Heart right ventricle (tissue), 16 donors: ENCODE measurements at regions not wholly inside any gene's neighbourhood (a gene's known extent, or its start where the extent isn't known, plus 50 kb on each side); places are given as distances from the start of the nearest gene placed in this dataset.
A peak's percentile ranks its signal among the peaks of the same experiment; 100 is the strongest.
"Not testable (repeated sequence)": the region's sequence is repeated elsewhere in the genome, so short reads cannot be mapped to it uniquely, and the experiment has no call there.

Source experiments
- ATAC-seq, 8 donors: fragments of 200-7000 bp; cut with Tn5 transposase; one replicate each; pipeline ENCODE4 v1.9.1; 2020; ENCODE audit warnings: mild to moderate bottlenecking in 8 of 8, moderate library complexity in 8 of 8, moderate number of reproducible peaks in 1 of 8
- DNase-seq, 2 donors: peaks; one replicate each; pipeline ENCODE4 v3.0.0-alpha.2; 2020
- H3K27ac ChIP-seq, 10 donors: fragments of 200-600 bp; sonication (generic) in 2 of 10; one replicate each; pipeline versions ENCODE4 v1.5.0 to v1.8.0; 2020 to 2022; ENCODE audit warnings: mild to moderate bottlenecking in 3 of 10
- H3K27me3 ChIP-seq, 7 donors: fragments of 200-600 bp; one replicate each; pipeline ENCODE4 v1.8.0; 2021 to 2022; ENCODE audit warnings: mild to moderate bottlenecking in 2 of 7
- H3K36me3 ChIP-seq, 9 donors: fragments of 200-600 bp; sonication (generic) in 1 of 9; one replicate each; pipeline versions ENCODE4 v1.5.0 to v1.8.0; 2020 to 2022; ENCODE audit warnings: mild to moderate bottlenecking in 2 of 9
- H3K4me1 ChIP-seq, 9 donors: fragments of 200-600 bp; sonication (generic) in 1 of 9; one replicate each; pipeline versions ENCODE4 v1.5.0 to v1.8.0; 2020 to 2022; ENCODE audit warnings: mild to moderate bottlenecking in 4 of 9
- H3K4me3 ChIP-seq, 10 donors: fragments of 200-600 bp; sonication (generic) in 2 of 10; one replicate each; pipeline versions ENCODE4 v1.5.0 to v1.8.0; 2020 to 2022; ENCODE audit warnings: mild to moderate bottlenecking in 7 of 10, moderate library complexity in 2 of 10
- H3K9me3 ChIP-seq, 11 donors: fragments of 200-600 bp in 10 of 11; sonication (generic) in 2 of 11; one replicate each; pipeline versions ENCODE4 v1.5.0 to v1.8.0; 2013 to 2022; ENCODE audit warnings: mild to moderate bottlenecking in 2 of 11, control low read depth in 1 of 11, moderate library complexity in 1 of 11
- CTCF ChIP-seq, 9 donors: fragments of 200-600 bp; sonication (generic) in 2 of 9; IDR thresholded peaks; one replicate each; pipeline versions ENCODE4 v1.5.0 to v1.8.0; 2021 to 2022; ENCODE audit warnings: antibody characterized with exemption in 9 of 9, mild to moderate bottlenecking in 5 of 9, moderate library complexity in 1 of 9
- WGBS, 2 donors: extraction: QIAGEN DNeasy Blood & Tissue Kit; methylation state at CpG; one replicate each; pipeline ENCODE4 v1.1.7; 2013; ENCODE audit warnings: inconsistent platforms in 1 of 2; 5-methylcytosine and 5-hydroxymethylcytosine counted together
- intact Hi-C, 10 donors: fragments of 100-400 bp; cut with DNase I; formaldehyde crosslinking; loops; one replicate each; pipeline versions ENCODE4 v1.11.1 to v1.14.2; 2022
- donor health status: Arrhythmogenic right ventricular cardiomyopathy.
- donor health status: ischemic (EF 13 %, LVEDD 7.1; RV severe dilation, severe dysfunction).
- donor health status: healthy with polysubstance abuse.
- donor health status: DM: no; HTN: yes; CAD: no.
- donor health status: DM: no; HTN: no; CAD: no.
- donor health status: ischemic (EF 25% LVEDD 6.9; RV normal size, moderate dysfunction).
- donor health status: ischemic (EF 25% LVEDD 5.7; RV mildly dilated, moderate dysfunction).
- donor health status: healthy.
- donor health status: DM: yes; HTN: yes; CAD: no.
- donor health status: Ischemic cardiomyopathy.
- donor health status: ischemic (EF 35%, LVEDD 5.7; RV mildly dilated, moderate dysfunction).
- donor health status: nonischemic (EF 11% LVEDD 7.7; RV severe dilation, severe dysfunction).
- donor health status: DM: yes; HTN: yes; CAD: no.
- donor health status: PGD.
- donor health status: ischemic (EF 29% LVEDD 5.4; RV normal size, mild dysfunction).
- donor health status: nonischemic (EF 23%, LVEDD 6.1; RV moderate dilation, normal function).

GRCh38 chrX:55874807-55875206 lies 157.3 kb downstream of the RRAGB start:
- no peak overlapping the region for H3K4me3 ChIP-seq
- H3K9me3 ChIP-seq, result peaks cover 0 to 7% (median 0%) of the 10 kb centered on the region in 11 donors
- no peak for TF ChIP-seq CTCF (IDR thresholded peaks at IDR 0.05)
- no peaks in the 10 kb centered on the region for H3K4me1 ChIP-seq
- no peak for DNase-seq
- no peak for ATAC-seq
- intact Hi-C loops, result no loop called here
- H3K27ac ChIP-seq, result no peak overlapping the region
- H3K36me3 ChIP-seq, result no peaks in the 10 kb centered on the region
- no peaks in the 10 kb centered on the region for H3K27me3 ChIP-seq

GRCh38 chrX:55883541-55883940 lies 166.0 kb downstream of the RRAGB start:
- intact Hi-C loops, H3K27me3 ChIP-seq, DNase-seq, H3K4me3 ChIP-seq, ATAC-seq, H3K4me1 ChIP-seq, H3K27ac ChIP-seq, H3K36me3 ChIP-seq: not testable (repeated sequence)
- 90 to 92% methylated on average over 4 of the region's 4 CpGs for WGBS, 2 donors
- H3K9me3 ChIP-seq, result peaks cover 0 to 20% (median 0%) of the 10 kb centered on the region in 11 donors

GRCh38 chrX:55907968-55908607 lies 190.5 kb downstream of the RRAGB start:
- peak; percentile 55 to 96 (median 86) for ATAC-seq
- intact Hi-C loops, result loop anchor here in 1 of 10 donors (5.0 kb wide), 1 partner anchor 191 kb away; the partner anchor contains the start of gene RRAGB
- H3K9me3 ChIP-seq, result no peaks in the 10 kb centered on the region

DNA sequence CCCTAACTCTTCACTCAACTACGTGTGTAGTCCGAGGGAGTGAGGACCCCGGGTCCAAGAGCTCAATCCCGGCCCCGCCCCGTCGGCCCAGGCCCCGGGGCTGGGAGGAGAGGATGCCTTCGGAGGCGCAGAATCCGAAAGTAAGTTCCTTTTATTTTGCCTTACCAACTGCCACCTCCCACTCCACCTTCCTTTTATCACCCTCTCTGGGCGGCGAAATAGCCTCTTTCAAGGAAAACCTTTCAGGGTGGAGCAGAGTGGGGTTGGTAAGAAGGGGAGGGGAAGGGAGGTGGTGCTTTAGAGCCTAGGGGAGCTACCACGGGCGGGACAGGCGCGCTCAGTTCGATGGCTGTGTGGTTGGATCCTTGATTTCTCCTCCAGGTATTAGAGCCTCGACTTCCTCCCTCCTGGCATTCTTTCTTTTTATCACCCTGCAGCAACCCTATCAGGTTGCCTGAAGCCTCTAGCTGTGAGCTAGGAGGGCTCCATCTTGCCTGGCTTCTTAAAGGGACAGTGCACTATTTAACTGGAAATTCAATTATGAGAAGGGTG lies 191.2 kb downstream of the RRAGB start:
- H3K27ac ChIP-seq, result peak overlapping the region in 9 of 10 donors; percentile 18 to 80 (median 62)
- H3K4me1 ChIP-seq, result peaks cover 0 to 6% (median 0%) of the 10 kb centered on the region in 9 donors
- WGBS, 2 donors, result 0 to 1% methylated on average over 17 to 19 of the region's 19 CpGs
- no peak for TF ChIP-seq CTCF (IDR thresholded peaks at IDR 0.05)
- peak overlapping the region; percentile 52 to 74 (median 65) for H3K4me3 ChIP-seq
- ATAC-seq, result peak; percentile 63 to 82 (median 72)
- H3K36me3 ChIP-seq, result no peaks in the 10 kb centered on the region
- peaks cover 0 to 6% (median 0%) of the 10 kb centered on the region in 7 donors for H3K27me3 ChIP-seq
- intact Hi-C loops, result loop anchor here in 1 of 10 donors (5.0 kb wide), 1 partner anchor 191 kb away; the partner anchor contains the start of gene RRAGB
- H3K9me3 ChIP-seq, result no peaks in the 10 kb centered on the region
- DNase-seq, result peak; percentile 3 to 5

More at GRCh38 chrX:55907968-55908607, 190.5 kb downstream of the RRAGB start:
- Histone ChIP-seq H3K27me3 (peaks cover 0 to 3% (median 0%) of the 10 kb centered on the region in 7 donors), H3K4me3 (peak overlapping the region; percentile 52 to 74 (median 65)), H3K4me1 (peaks cover 0 to 6% (median 0%) of the 10 kb centered on the region in 9 donors), H3K36me3 (no peaks in the 10 kb centered on the region), H3K27ac (peak overlapping the region in 9 of 10 donors; percentile 18 to 80 (median 62))
- DNase-seq, result peak; percentile 38 to 41
- peak in 8 of 9 donors; percentile 31 to 61 (median 50) for TF ChIP-seq CTCF (IDR thresholded peaks at IDR 0.05)
- WGBS, 2 donors, result 3 to 4% methylated on average over 20 of the region's 20 CpGs
